ENCODE measurements at regions not wholly inside any gene's neighbourhood (a gene's known extent, or its start where the extent isn't known, plus 50 kb on each side); places are given as distances from the start of the nearest gene placed in this dataset.

DNA sequence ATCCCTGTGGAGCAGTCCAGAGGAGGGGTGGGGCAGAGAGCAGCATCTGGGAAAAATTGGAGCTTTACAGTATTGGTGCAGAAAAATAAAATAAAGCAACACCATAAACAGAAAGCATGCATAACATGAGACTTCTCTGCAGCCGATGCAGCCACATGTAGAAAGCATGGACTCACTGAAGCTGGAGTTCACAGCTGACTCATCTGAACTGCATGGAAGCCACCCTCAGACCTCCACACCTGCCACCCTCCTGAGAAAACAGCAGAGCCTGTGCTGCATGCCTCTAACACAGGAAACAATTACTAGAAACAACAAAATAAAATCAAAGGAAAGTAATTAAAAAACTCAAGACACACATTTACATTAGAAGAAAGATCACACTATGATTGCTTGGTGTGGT, 169.4 kb upstream of the ALKAL2 start:
- TF ChIP-seq, protein P1, sequence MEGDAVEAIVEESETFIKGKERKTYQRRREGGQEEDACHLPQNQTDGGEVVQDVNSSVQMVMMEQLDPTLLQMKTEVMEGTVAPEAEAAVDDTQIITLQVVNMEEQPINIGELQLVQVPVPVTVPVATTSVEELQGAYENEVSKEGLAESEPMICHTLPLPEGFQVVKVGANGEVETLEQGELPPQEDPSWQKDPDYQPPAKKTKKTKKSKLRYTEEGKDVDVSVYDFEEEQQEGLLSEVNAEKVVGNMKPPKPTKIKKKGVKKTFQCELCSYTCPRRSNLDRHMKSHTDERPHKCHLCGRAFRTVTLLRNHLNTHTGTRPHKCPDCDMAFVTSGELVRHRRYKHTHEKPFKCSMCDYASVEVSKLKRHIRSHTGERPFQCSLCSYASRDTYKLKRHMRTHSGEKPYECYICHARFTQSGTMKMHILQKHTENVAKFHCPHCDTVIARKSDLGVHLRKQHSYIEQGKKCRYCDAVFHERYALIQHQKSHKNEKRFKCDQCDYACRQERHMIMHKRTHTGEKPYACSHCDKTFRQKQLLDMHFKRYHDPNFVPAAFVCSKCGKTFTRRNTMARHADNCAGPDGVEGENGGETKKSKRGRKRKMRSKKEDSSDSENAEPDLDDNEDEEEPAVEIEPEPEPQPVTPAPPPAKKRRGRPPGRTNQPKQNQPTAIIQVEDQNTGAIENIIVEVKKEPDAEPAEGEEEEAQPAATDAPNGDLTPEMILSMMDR (IDR thresholded peaks at IDR 0.05) = no peak
- TF ChIP-seq POLR2A (IDR thresholded peaks at IDR 0.05) (no peak), POLR2AphosphoS5 (IDR thresholded peaks at IDR 0.05) (no peak)
